Forelimb muscle (tissue), 1 donor: ENCODE measurements at regions not wholly inside any gene's neighbourhood (a gene's known extent, or its start where the extent isn't known, plus 50 kb on each side); places are given as distances from the start of the nearest gene placed in this dataset.
"Not testable (repeated sequence)": the region's sequence is repeated elsewhere in the genome, so short reads cannot be mapped to it uniquely, and the experiment has no call there.

ENCODE experiments used
- DNase-seq: peaks from one replicate; pipeline ENCODE4 v3.0.0-alpha.2; 2013; ENCODE audit warnings: low read depth

GRCh38 chr9:84502066-84502465 is 161.5 kb upstream of the SLC28A3 start:
- no peak for DNase-seq

- no peak for DNase-seq
Measured at GRCh38 chr9:84504360-84504759, 163.8 kb upstream of the SLC28A3 start.

GRCh38 chr9:84511651-84512050 is 157.9 kb upstream of the NTRK2 start:
- DNase-seq = no peak

- DNase-seq = no peak
Measured at GRCh38 chr9:84512493-84512892, 157.0 kb upstream of the NTRK2 start.

GRCh38 chr9:84513473-84513872 is 156.1 kb upstream of the NTRK2 start:
- DNase-seq = no peak

GRCh38 chr9:84513979-84514378 is 155.6 kb upstream of the NTRK2 start:
- no peak for DNase-seq

- no peak for DNase-seq
Measured at GRCh38 chr9:84514421-84514820, 155.1 kb upstream of the NTRK2 start.

- no peak for DNase-seq
Measured at GRCh38 chr9:84517026-84517425, 152.5 kb upstream of the NTRK2 start.

- DNase-seq = no peak
Measured at GRCh38 chr9:84519413-84519812, 150.1 kb upstream of the NTRK2 start.

GRCh38 chr9:84521208-84521607 is 148.3 kb upstream of the NTRK2 start:
- no peak for DNase-seq

- DNase-seq = not testable (repeated sequence)
Measured at GRCh38 chr9:84526211-84526610, 143.3 kb upstream of the NTRK2 start.

GRCh38 chr9:84527060-84527720 is 142.3 kb upstream of the NTRK2 start:
- DNase-seq = not testable (repeated sequence)

- not testable (repeated sequence) for DNase-seq
Measured at GRCh38 chr9:84535973-84536372, 133.6 kb upstream of the NTRK2 start.

GRCh38 chr9:84538879-84539278 is 130.7 kb upstream of the NTRK2 start:
- no peak for DNase-seq

GRCh38 chr9:84542554-84542953 is 127.0 kb upstream of the NTRK2 start:
- no peak for DNase-seq

- DNase-seq = no peak
Measured at GRCh38 chr9:84554069-84554664, 115.4 kb upstream of the NTRK2 start.

- DNase-seq = no peak
Measured at GRCh38 chr9:84556556-84556955, 113.0 kb upstream of the NTRK2 start.

- DNase-seq = no peak
Measured at GRCh38 chr9:84557751-84558150, 111.8 kb upstream of the NTRK2 start.

GRCh38 chr9:84563691-84564090 is 105.8 kb upstream of the NTRK2 start:
- no peak for DNase-seq

- DNase-seq = no peak
Measured at GRCh38 chr9:84567805-84568204, 101.7 kb upstream of the NTRK2 start.

- no peak for DNase-seq
Measured at GRCh38 chr9:84570482-84571154, 98.9 kb upstream of the NTRK2 start.

- no peak for DNase-seq
Measured at GRCh38 chr9:84573083-84573482, 96.4 kb upstream of the NTRK2 start.

GRCh38 chr9:84575705-84576104 is 93.8 kb upstream of the NTRK2 start:
- no peak for DNase-seq
